K562 (cell line): ENCODE measurements at regions not wholly inside any gene's neighbourhood (a gene's known extent, or its start where the extent isn't known, plus 50 kb on each side); places are given as distances from the start of the nearest gene placed in this dataset.
A peak's percentile ranks its signal among the peaks of the same experiment; 100 is the strongest.

Source experiments
- ATAC-seq: fragments of 200-7000 bp; cut with Tn5 transposase; 3 replicates; pipeline ENCODE4 v1.9.1; 2020; ENCODE audit warnings: moderate library complexity
- BruUV-seq: library from RNA; stranded (reverse); fragments of 400-500 nt; replicated peaks from 2 replicates; lab custom pipeline; 2021; lab: Mats Ljungman, UMichigan
- CTCF ChIA-PET: fragments of 300-600 bp; formaldehyde crosslinking; extraction: SDS; loops from one replicate; lab custom pipeline; 2021; ENCODE audit warnings: low intra/inter-chr PET ratio; lab: Yijun Ruan, JAX
- POLR2A ChIA-PET: fragments of 300-600, 350-650 bp; sonication (Branson Sonifier 250); formaldehyde crosslinking; extraction: SDS; loops from one replicate; lab custom pipeline; 2021; ENCODE audit warnings: antibody characterized with exemption, inconsistent platforms; lab: Yijun Ruan, JAX
- DNase-seq, 4 experiments: peaks; one replicate each; pipeline versions ENCODE4 v3.0.0 to v3.0.0-alpha.2; 2011 to 2018; ENCODE audit warnings: low spot score in 3 of 4, mixed read lengths in 3 of 4; ENCODE audit errors: extremely low read depth in 1 of 4
- FAIRE-seq: peaks from 2 replicates; lab custom pipeline; 2011; peaks lifted over from hg19 to GRCh38; lab: Jason Lieb, UNC
- H2AFZ ChIP-seq: 2 replicates; pipeline ENCODE4 v1.6.0; 2011; ENCODE audit warnings: low read depth, low read length, control low read depth, inconsistent platforms
- H3K27ac ChIP-seq: fragments of 200-600 bp; 3 replicates; pipeline ENCODE4 v1.8.0; 2011; ENCODE audit warnings: low read depth, mild to moderate bottlenecking, control low read depth, inconsistent platforms, low read length, moderate library complexity, mixed read lengths; ENCODE audit errors: extremely low read depth
- H3K27me3 ChIP-seq, 2 experiments: fragments of 300-600 bp in 1 of 2; 2 replicates in 1 of 2; 3 replicates in 1 of 2; pipeline versions ENCODE4 v1.6.0 to v1.8.0; 2011; ENCODE audit warnings: inconsistent platforms in 2 of 2, low read length in 2 of 2, mild to moderate bottlenecking in 1 of 2, mixed read lengths in 1 of 2, moderate library complexity in 1 of 2; ENCODE audit not compliant: control insufficient read depth in 2 of 2, insufficient read depth in 2 of 2
- H3K36me3 ChIP-seq: fragments of 300-600 bp; 3 replicates; pipeline ENCODE4 v1.8.0; 2011; ENCODE audit warnings: mild to moderate bottlenecking, low read length, inconsistent platforms; ENCODE audit not compliant: control insufficient read depth, insufficient read depth
- H3K4me1 ChIP-seq, 2 experiments: fragments of 200-600 bp in 1 of 2; replicated peaks in 1 of 2; 2 replicates in 1 of 2; 3 replicates in 1 of 2; pipeline versions ENCODE4 v1.5.1 to v1.8.0; 2011; ENCODE audit warnings: inconsistent platforms in 2 of 2, low read length in 2 of 2, mild to moderate bottlenecking in 1 of 2, mixed read lengths in 1 of 2, moderate library complexity in 1 of 2; ENCODE audit not compliant: control insufficient read depth in 2 of 2, insufficient read depth in 2 of 2
- H3K4me2 ChIP-seq: 2 replicates; pipeline ENCODE4 v1.6.1; 2011; ENCODE audit warnings: low read length, control low read depth, inconsistent platforms, mixed read lengths; ENCODE audit not compliant: insufficient read depth
- H3K4me3 ChIP-seq: fragments of 200-600 bp; sonication (generic), shearing (Covaris generic); 2 replicates; pipeline ENCODE4 v1.5.1; 2016; ENCODE audit warnings: control low read depth, inconsistent platforms
- H3K79me2 ChIP-seq: fragments of 200-600 bp; 3 replicates; pipeline ENCODE4 v1.8.0; 2011; ENCODE audit warnings: low read length, inconsistent platforms; ENCODE audit not compliant: control insufficient read depth, insufficient read depth
- H3K9ac ChIP-seq, 2 experiments: 2 replicates each; pipeline versions ENCODE4 v1.6.0 to v1.6.1; 2011; ENCODE audit warnings: low read depth in 2 of 2, low read length in 2 of 2, control low read depth in 1 of 2, inconsistent platforms in 1 of 2, mild to moderate bottlenecking in 1 of 2, mixed read lengths in 1 of 2; ENCODE audit not compliant: insufficient read depth in 1 of 2
- H3K9me1 ChIP-seq: one replicate; pipeline ENCODE4 v1.6.0; 2011; ENCODE audit warnings: inconsistent platforms, mild to moderate bottlenecking, low read length, moderate library complexity; ENCODE audit not compliant: control insufficient read depth, insufficient read depth
- H3K9me3 ChIP-seq: replicated peaks from 2 replicates; pipeline ENCODE4 v1.5.1; 2011; ENCODE audit warnings: low read depth, low read length, inconsistent platforms; ENCODE audit not compliant: control insufficient read depth, insufficient read depth
- H4K20me1 ChIP-seq: replicated peaks from 2 replicates; pipeline ENCODE4 v1.6.1; 2011; ENCODE audit warnings: low read length, inconsistent platforms, mixed read lengths; ENCODE audit not compliant: control insufficient read depth, insufficient read depth
- ELF4 ChIP-seq: fragments of 450-650 bp; formaldehyde crosslinking; IDR thresholded peaks from 2 replicates; pipeline ENCODE4 v1.4.0; 2022; ENCODE audit warnings: missing genetic modification characterization
- HDAC1 ChIP-seq, 2 experiments: fragments of 450-650 bp; IDR thresholded peaks; 2 replicates each; pipeline ENCODE4 v1.6.1; 2016 to 2017; ENCODE audit warnings: inconsistent platforms in 1 of 2, mild to moderate bottlenecking in 1 of 2, moderate library complexity in 1 of 2
- RBM25 ChIP-seq: fragments of 200-400 bp; formaldehyde crosslinking; IDR thresholded peaks from 2 replicates; pipeline ENCODE4 v1.6.1; 2018; ENCODE audit warnings: low read length, low read depth, moderate library complexity; ENCODE audit not compliant: severe bottlenecking
- RBM39 ChIP-seq: fragments of 200-400 bp; formaldehyde crosslinking; optimal IDR thresholded peaks from 2 replicates; pipeline ENCODE3; 2018; ENCODE audit warnings: low read depth, low read length
- ZBTB26 ChIP-seq: fragments of 450-650 bp; formaldehyde crosslinking; IDR thresholded peaks from 2 replicates; pipeline ENCODE4 v1.4.0; 2022; ENCODE audit warnings: missing genetic modification characterization
- ZNF384 ChIP-seq: IDR thresholded peaks from 2 replicates; pipeline ENCODE4 v1.6.1; 2012; ENCODE audit warnings: low read depth, low read length, improper control_type of control experiment
- WGBS: fragments of 100-300 bp; shearing (Covaris generic); methylation state at CpG from one replicate; pipeline ENCODE4 v1.1.6; 2016; ENCODE audit warnings: low coverage, mixed read lengths; ENCODE audit not compliant: insufficient coverage; ENCODE audit errors: missing lambda C conversion rate; 5-methylcytosine and 5-hydroxymethylcytosine counted together
- in situ Hi-C: fragments of 300-500 bp; cut with MboI; formaldehyde crosslinking; loops from 4 replicates; pipeline ENCODE4 v1.15.0; 2018; ENCODE audit warnings: inconsistent platforms, mixed read lengths
- intact Hi-C: fragments of 100-400 bp; cut with micrococcal nuclease; formaldehyde crosslinking; loops from 2 replicates; pipeline ENCODE4 v1.14.2; 2022
- TF ChIP-seq, protein P1 (sequence below): sonication (generic); formaldehyde crosslinking; IDR thresholded peaks from 2 replicates; pipeline ENCODE4 v1.8.1; 2023; ENCODE audit warnings: mild to moderate bottlenecking, missing genetic modification reagents
- TF ChIP-seq, protein P2 (sequence below): fragments of 450-650 bp; formaldehyde crosslinking; conservative IDR thresholded peaks from 2 replicates; pipeline ENCODE4 v1.4.0; 2022; ENCODE audit warnings: mild to moderate bottlenecking, missing genetic modification characterization
- TF ChIP-seq, protein P3 (sequence below): IDR thresholded peaks from 2 replicates; pipeline ENCODE4 v1.6.1; 2016; ENCODE audit warnings: missing genetic modification characterization, missing compliant biosample characterization

DNA sequence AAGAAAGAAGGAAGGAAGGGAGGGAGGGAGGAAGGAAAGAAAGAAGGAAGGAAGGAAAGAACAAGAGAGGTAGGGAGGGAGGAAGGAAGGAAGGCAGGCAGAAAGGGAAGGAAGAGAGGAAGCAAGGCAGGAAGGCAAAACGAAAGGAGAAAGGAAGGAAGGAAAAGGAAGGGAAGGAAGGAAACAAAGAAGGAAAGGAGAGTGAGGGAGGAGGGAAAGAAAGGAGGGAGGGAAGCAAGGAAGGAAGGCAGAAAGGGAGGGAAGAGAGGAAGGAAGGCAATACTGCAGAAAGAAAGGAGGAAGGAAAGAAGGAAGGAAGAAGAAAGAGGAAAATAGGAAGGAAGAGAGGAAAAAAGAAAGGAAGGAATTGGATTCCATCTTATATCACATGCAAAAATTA is 1303.1 kb upstream of the TMEM132C start:
- Histone ChIP-seq H3K36me3 (no peaks in the 10 kb centered on the region), H3K27ac (no peak overlapping the region), H3K4me3 (no peak overlapping the region), H4K20me1 (no peaks in the 10 kb centered on the region), H3K4me1 (peaks cover 0 to 3% of the 10 kb centered on the region in 2 experiments; a peak in 2 of 5 replicates), H2AFZ (no peak overlapping the region), H3K9ac (no peak overlapping the region), H3K4me2 (no peak overlapping the region), H3K9me1 (no peaks in the 10 kb centered on the region), H3K9me3 (no peaks in the 10 kb centered on the region), H3K27me3 (no peaks in the 10 kb centered on the region), H3K79me2 (no peaks in the 10 kb centered on the region)
- no peak for ATAC-seq
- in situ Hi-C loops, result no loop called here
- WGBS, result 0% methylated on average over 1 of the region's 1 CpG
- TF ChIP-seq ZNF384, result no peak
- TF ChIP-seq ELF4 (CRISPR knock-in tag), result 0 out of 2 replicates have a peak, but pooled peaks have one; percentile 47
- no peak for TF ChIP-seq RBM25
- TF ChIP-seq, protein P1, sequence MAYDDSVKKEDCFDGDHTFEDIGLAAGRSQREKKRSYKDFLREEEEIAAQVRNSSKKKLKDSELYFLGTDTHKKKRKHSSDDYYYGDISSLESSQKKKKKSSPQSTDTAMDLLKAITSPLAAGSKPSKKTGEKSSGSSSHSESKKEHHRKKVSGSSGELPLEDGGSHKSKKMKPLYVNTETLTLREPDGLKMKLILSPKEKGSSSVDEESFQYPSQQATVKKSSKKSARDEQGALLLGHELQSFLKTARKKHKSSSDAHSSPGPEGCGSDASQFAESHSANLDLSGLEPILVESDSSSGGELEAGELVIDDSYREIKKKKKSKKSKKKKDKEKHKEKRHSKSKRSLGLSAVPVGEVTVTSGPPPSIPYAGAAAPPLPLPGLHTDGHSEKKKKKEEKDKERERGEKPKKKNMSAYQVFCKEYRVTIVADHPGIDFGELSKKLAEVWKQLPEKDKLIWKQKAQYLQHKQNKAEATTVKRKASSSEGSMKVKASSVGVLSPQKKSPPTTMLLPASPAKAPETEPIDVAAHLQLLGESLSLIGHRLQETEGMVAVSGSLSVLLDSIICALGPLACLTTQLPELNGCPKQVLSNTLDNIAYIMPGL (CRISPR knock-in tag), result no peak
- TF ChIP-seq, protein P2, sequence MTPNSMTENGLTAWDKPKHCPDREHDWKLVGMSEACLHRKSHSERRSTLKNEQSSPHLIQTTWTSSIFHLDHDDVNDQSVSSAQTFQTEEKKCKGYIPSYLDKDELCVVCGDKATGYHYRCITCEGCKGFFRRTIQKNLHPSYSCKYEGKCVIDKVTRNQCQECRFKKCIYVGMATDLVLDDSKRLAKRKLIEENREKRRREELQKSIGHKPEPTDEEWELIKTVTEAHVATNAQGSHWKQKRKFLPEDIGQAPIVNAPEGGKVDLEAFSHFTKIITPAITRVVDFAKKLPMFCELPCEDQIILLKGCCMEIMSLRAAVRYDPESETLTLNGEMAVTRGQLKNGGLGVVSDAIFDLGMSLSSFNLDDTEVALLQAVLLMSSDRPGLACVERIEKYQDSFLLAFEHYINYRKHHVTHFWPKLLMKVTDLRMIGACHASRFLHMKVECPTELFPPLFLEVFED (CRISPR knock-in tag), result peak; percentile 47; the same call in 1 of the 2 replicates
- 0 out of 4 replicates have a peak, but pooled peaks of 1 of the 2 experiments have one; percentile 25 for TF ChIP-seq HDAC1 (IDR thresholded peaks at IDR 0.05)
- TF ChIP-seq, protein P3, sequence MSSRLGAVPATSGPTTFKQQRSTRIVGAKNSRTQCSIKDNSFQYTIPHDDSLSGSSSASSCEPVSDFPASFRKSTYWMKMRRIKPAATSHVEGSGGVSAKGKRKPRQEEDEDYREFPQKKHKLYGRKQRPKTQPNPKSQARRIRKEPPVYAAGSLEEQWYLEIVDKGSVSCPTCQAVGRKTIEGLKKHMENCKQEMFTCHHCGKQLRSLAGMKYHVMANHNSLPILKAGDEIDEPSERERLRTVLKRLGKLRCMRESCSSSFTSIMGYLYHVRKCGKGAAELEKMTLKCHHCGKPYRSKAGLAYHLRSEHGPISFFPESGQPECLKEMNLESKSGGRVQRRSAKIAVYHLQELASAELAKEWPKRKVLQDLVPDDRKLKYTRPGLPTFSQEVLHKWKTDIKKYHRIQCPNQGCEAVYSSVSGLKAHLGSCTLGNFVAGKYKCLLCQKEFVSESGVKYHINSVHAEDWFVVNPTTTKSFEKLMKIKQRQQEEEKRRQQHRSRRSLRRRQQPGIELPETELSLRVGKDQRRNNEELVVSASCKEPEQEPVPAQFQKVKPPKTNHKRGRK (tag), result peak; percentile 84
- 0 out of 2 replicates have a peak, but pooled peaks have one; percentile 27 for TF ChIP-seq ZBTB26 (CRISPR knock-in tag)
- no peak for TF ChIP-seq RBM39
- no peak for DNase-seq
- POLR2A ChIA-PET, result interaction anchor here (1.1 kb wide), 1 partner anchor 12 kb away, joined by 3 read pairs; no protein-coding TSS in a partner anchor
- intact Hi-C loops, result no loop called here
- FAIRE-seq, result no peak
- CTCF ChIA-PET, result no interaction called here
- BruUV-seq, result no TSS peak
